Midbrain (tissue), 1 donor: ENCODE measurements at regions not wholly inside any gene's neighbourhood (a gene's known extent, or its start where the extent isn't known, plus 50 kb on each side); places are given as distances from the start of the nearest gene placed in this dataset.
"Not testable (repeated sequence)": the region's sequence is repeated elsewhere in the genome, so short reads cannot be mapped to it uniquely, and the experiment has no call there.

Source experiments
- DNase-seq: peaks from one replicate; lab custom pipeline; 2025; lab: John Stamatoyannopoulos, UW

- DNase-seq = no peak
Measured at GRCh38 chr4:152195888-152196287, 340.0 kb downstream of the FBXW7 start.

GRCh38 chr4:152193059-152193458, 342.8 kb downstream of the FBXW7 start:
- DNase-seq = no peak

- no peak for DNase-seq
Measured at GRCh38 chr4:152190907-152191306, 345.0 kb downstream of the FBXW7 start.

- no peak for DNase-seq
Measured at GRCh38 chr4:152189451-152190179, 346.3 kb downstream of the FBXW7 start.

GRCh38 chr4:152188801-152189200, 347.1 kb downstream of the FBXW7 start:
- no peak for DNase-seq

- no peak for DNase-seq
Measured at GRCh38 chr4:152187693-152188092, 348.2 kb downstream of the FBXW7 start.

- no peak for DNase-seq
Measured at GRCh38 chr4:152185786-152186550, 349.9 kb downstream of the FBXW7 start.

GRCh38 chr4:152181150-152181549, 354.7 kb downstream of the FBXW7 start:
- no peak for DNase-seq

GRCh38 chr4:152180369-152180768, 355.5 kb downstream of the FBXW7 start:
- no peak for DNase-seq

- not testable (repeated sequence) for DNase-seq
Measured at GRCh38 chr4:152177538-152177937, 358.4 kb downstream of the FBXW7 start.

GRCh38 chr4:152176627-152177214, 359.2 kb downstream of the FBXW7 start:
- DNase-seq = no peak

- DNase-seq = no peak
Measured at GRCh38 chr4:152175586-152175985, 360.3 kb downstream of the FBXW7 start.

- no peak for DNase-seq
Measured at GRCh38 chr4:152172146-152172545, 363.7 kb downstream of the FBXW7 start.

GRCh38 chr4:152171556-152171955, 364.3 kb downstream of the FBXW7 start:
- DNase-seq = no peak

GRCh38 chr4:152169683-152170082, 366.2 kb downstream of the FBXW7 start:
- DNase-seq = no peak

- no peak for DNase-seq
Measured at GRCh38 chr4:152168987-152169616, 366.8 kb downstream of the FBXW7 start.

- DNase-seq = no peak
Measured at GRCh38 chr4:152166567-152166966, 369.3 kb downstream of the FBXW7 start.

- no peak for DNase-seq
Measured at GRCh38 chr4:152165846-152166245, 370.0 kb downstream of the FBXW7 start.

GRCh38 chr4:152165146-152165545, 370.7 kb downstream of the FBXW7 start:
- no peak for DNase-seq

GRCh38 chr4:152164561-152164960, 371.3 kb downstream of the FBXW7 start:
- DNase-seq = no peak

- DNase-seq = no peak
Measured at GRCh38 chr4:152162331-152162697, 373.6 kb downstream of the FBXW7 start.

GRCh38 chr4:152161676-152162330, 374.1 kb downstream of the FBXW7 start:
- no peak for DNase-seq
